ENCODE measurements at regions not wholly inside any gene's neighbourhood (a gene's known extent, or its start where the extent isn't known, plus 50 kb on each side); places are given as distances from the start of the nearest gene placed in this dataset.

DNA sequence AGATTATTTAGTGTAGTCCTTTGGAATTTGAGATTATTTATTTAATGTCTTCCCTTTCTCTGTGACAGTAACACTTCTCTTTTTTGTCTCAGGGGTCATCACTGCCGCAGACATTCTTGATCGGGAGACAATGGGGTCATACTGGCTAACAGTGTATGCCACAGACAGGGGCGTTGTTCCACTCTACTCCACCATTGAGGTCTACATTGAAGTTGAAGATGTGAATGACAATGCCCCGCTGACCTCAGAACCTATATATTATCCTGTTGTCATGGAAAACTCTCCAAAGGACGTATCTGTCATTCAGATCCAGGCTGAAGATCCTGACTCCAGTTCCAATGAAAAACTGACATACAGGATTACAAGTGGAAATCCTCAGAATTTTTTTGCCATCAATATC, 299.9 kb downstream of the FAT3 start:
- no peak for DNase-seq (ENCODE audit: extremely low read depth, low read depth)

DNA sequence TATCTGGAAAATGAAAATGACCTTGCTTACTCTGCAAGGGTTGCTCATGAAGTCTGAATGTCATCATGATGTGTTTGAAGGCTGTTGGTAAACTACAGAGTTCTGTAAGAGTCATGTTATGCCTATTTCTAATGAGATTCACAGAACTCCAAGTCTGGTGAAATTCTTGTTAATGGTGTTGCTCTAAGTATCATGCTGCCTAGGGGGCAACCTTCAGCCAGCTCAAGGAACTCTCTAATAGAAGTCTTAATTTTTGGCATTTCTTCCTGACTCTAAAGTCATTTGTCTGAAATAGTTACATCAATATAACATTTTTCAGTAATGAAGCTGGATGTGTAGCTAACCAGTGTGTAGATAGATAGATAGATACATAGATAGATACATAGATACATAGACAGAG, 302.8 kb downstream of the FAT3 start:
- no peak for DNase-seq (ENCODE audit: extremely low read depth, low read depth)

DNA sequence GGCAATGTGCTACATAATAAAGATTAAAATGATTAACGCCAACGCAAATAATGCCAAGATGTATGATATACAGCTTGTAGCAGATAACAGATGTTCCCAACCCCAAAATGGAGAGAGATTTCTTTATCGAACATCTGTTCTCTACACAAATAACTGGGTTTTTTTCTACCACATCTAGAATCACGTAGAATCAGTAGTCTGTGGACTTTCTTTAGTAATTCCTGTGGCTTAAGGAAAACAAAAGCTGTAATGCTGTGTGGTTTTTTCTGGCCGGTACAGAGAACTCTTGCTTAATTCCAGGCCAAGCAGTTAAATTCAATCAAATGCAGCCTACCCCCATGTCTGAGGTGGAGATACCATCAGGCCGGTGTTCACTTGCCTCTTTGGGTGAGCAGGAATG, 303.4 kb downstream of the FAT3 start:
- DNase-seq (ENCODE audit: extremely low read depth, low read depth) = no peak

DNA sequence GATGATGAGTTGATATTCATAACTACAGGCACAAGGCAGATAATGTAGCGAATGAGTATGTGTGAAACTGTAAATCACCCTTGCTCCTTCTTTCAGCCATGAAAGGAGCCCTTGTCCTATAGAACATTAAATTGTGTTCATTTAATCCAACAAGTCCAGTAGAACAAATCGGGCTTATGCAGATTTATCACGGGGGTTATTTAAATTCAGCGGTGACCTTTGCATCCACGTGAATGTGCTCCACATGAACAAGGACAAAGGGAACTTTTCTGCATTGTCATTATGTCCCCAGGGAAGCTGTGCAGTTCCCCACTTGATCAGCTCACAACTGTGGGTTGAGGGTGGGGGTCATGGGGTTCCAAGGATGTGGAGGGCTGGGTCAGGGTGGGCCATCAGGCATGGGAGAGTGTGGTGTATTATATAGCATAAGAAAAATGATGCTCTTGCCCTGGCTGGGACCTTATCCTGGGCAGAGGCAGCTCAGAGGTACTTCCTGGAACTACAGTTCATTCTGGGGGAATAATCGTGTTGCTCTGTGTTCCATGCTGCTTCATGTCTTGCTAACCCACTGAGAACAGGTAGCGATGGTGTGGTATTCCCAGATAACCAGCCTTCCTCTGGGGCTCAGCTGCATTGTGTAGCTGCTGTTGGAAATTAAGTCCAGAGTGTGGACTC, 306.6 kb downstream of the FAT3 start:
- DNase-seq (ENCODE audit: extremely low read depth, low read depth) = no peak

DNA sequence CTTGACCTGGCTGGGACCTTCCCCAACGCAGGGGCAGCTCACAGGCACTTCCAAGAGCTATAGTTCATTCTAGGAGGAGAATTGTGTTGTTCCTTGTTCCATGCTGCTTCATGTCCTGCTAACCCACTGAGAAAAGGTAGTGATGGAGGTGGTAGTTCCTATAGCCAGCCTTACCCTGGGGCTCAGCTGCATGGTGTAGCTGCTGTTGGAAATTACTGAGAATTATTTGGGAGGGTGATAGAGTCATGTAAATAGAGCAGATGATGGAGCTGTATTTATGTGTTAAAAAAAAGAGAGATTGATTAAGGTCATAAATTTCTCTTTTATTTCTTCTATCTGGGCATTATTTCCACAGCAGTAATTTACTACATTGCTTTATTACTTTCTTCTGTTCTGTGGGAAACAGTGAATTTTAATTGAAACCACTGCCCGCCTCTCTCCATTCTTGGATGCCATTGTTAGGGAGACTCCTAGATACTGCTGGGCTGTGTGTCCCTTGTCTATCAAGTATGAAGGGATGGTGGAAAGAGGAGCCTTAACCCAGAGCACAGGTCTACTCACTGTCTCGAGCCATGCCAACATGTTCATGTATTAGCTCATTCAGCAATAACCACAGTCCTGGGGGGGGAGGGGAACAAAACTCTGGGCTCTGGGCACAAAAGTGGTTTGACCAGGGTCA, 309.2 kb downstream of the FAT3 start:
- DNase-seq (ENCODE audit: extremely low read depth, low read depth) = no peak

DNA sequence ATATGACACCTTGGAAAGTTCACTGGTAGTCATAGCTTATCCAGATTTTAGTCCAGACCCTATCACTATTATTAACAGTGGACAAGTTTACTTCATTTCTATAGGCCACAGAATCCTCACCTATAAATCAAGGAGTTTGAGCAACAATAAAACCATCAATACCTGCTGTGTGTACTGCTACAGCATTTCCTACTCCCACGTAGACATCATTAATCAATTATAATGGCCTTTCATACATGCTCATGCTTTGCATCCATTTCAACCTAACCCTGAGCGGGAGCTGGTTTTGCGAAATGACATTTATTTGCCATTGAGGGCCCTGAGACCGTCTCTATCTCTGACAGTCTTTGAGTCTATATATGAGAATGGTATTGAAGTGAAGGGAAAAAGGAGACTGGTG, 312.3 kb downstream of the FAT3 start:
- DNase-seq (ENCODE audit: extremely low read depth, low read depth) = no peak

DNA sequence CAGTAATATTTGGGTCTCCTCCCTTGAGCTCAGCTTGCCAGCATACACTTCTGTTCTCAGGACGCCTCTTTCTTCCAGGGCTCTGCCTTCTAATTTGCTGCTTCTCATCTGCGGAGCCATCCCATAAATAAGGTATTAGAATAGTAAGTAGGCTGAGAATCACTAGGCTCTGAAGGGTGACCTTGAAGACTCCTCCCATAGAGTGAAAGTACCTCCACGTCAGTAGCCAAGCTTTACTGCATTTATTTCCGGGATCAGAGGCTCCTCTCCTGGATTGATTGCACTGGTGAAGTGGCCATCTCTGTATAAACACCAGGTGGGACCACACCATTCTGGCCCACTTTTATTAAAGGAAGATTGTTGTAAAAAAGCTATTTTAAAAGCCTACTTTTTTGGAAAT, 315.5 kb downstream of the FAT3 start:
- no peak for DNase-seq (ENCODE audit: extremely low read depth, low read depth)

DNA sequence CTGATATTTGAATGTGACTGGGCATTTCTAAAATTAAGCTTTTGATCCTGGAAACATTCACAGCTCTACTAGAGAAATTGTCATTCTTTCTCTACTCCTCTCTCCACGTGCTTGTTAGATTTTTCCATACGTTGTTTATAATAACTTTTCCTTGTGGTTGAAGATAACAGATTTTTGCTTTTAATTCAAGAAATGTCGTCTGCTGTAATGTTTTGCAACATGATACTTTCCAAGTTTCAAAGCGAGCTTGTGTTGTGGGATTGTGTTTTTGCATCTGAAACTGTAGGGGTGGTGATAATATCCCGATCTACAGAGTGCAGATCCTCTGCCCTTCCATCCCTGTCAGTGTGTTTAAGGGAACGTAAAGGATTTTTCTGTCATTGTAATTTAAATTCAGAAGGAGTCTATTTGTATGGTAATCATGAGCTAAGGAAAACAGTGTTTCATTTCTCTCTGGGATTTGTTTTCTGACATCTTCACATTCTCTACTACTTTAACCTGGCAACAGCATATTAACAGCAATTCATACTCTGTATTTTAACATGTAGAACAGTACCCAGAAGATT, 321.4 kb downstream of the FAT3 start:
- DNase-seq (ENCODE audit: extremely low read depth, low read depth) = no peak

DNA sequence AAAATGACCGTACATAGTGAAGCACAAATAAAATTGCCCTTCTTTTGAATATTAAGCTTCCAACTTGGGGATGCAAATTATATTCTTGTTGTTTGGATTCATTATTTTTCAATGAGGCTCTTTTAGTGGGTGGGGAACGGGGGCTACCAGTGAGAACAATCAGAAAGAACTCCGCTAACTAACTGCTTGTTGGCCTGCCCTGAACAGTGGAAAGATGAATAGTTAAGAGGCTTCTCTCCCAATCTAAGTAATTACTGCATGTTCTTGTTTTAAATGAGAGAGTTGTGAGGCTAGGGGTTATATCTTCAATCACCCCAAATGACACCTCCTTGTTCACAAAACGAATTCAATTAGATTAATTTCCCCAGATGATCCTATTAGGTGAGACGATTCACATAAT, 322.0 kb downstream of the FAT3 start:
- no peak for DNase-seq (ENCODE audit: extremely low read depth, low read depth)

DNA sequence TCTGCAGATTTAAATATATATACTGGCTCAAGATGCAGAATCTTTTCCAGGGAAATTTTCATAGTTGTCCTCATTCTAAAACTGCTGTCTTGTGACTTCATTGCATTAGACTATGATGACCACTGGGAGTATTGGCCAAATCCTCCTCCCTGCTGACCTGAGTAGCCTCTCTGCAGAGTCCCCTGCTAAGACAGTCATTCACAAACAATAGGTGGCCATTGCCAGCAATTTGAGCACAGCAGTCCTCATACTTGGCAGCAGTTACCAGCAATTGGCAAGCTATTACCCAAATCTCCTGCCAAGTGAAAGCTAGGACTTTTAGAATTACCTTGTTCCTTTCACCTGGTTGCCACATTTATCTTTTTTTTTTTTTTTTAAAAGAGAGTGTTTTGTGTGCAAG, 325.8 kb downstream of the FAT3 start:
- no peak for DNase-seq (ENCODE audit: extremely low read depth, low read depth)

DNA sequence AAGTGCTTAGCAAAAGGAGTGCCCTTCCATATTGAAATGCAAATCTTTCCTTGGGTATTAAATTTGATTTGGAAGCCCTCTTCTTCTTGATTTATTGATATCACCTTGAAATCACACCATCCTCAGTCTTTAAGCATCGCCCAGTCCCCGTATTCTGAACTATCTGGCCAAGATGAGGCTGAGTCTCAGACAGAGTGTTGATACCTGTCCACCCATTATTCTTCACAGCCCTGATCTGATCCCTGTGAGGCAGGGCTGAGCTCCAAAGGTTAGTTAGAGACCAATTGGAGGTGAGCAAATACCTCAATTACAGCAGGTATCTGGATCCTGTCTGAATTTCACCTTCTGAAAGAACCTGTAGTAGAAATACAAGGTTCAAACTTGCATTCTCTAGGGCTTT, 326.3 kb downstream of the FAT3 start:
- DNase-seq (ENCODE audit: extremely low read depth, low read depth) = no peak

DNA sequence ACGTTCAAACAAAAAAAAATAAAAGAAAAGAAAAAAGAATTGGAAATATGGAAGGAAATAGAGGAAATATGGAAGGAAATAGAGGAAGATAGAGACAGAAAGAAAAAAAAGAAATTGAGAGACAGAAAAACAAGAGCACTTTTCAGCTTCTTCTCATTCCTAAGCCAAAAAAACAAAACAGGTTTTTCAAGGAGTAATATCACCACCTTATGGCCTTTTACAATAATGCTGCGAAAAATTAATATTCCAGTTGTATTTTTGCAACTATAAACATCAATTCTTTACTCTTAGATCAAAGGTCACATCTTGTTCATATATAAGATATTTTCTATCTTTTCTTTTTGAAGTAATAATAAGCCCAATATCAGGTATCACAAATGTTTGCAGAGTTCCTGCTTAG, 328.3 kb downstream of the FAT3 start:
- no peak for DNase-seq (ENCODE audit: extremely low read depth, low read depth)

DNA sequence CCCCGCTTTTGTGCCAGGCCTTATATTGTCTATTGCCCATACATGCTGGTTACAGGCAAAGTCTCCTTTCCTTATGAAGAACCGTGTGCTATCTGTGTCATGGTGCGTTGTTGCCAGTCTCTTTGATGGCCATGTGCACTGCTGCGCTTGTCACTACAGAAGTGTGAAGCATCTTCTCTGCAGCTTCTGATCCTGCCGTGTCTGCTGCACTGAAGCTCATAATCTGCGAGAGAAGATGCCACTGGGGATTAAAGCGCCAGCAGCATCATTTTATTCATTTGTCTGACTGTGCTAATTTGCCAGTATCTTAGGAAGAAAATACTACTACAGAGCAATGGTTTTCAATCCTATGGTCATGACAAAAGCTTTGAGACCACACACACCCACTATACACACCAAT, 330.1 kb downstream of the FAT3 start:
- no peak for DNase-seq (ENCODE audit: extremely low read depth, low read depth)

DNA sequence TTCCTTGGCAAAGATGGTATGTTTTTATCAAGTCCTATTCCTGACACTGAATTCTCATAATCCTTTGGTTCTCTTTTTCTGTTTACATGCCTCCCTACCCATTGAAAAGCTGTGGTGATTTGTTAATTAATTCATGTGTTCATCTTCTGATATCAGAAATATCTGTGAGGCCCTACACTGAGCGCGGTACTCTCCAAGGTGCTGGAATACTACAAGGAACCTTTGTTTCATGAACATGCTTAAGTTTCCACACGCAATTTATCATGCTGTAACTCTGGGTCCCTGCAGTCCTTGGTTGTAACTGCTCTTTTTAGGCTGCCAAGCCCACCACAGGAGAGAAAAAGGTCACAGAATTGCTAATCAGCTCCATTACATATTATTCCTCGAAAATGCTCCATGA, 331.8 kb downstream of the FAT3 start:
- no peak for DNase-seq (ENCODE audit: extremely low read depth, low read depth)

DNA sequence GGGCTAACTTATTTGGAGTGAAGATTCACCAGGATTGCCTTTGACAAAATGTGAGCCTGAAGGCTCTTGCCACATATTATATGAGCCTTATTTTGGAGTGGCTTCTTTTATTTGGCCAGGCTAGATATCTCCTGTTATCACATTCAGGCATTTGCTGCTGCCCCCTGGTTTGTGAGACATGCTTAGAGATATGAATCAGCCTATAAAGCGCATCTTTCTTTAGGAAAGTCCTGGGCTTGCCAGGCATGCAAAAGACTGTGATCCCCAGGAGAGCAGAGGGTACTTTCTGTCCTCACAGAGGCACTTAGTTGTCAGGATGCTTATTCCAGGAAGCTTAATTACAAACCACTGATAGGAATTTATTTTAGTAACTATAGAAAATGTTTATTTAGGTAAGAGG, 333.3 kb downstream of the FAT3 start:
- no peak for DNase-seq (ENCODE audit: extremely low read depth, low read depth)

DNA sequence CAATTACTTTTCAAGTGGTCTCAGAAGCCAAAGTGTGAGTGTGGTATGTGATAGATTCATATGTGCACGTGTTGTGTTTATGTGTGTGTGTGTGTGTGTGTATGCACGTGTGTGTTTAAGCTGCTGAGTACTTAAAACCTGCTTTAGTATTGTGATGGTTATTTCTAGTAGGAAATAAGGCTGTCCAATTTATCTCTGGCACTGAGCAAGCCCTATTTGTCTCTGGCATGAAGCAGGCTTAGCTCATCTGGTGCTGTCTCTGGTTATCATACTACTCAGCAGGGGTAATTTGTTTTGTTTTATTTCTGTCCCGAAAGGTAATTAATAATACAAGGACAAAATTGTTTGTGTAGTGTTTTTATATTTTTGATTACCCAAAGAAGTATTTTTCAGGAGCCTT, 333.7 kb downstream of the FAT3 start:
- DNase-seq (ENCODE audit: extremely low read depth, low read depth) = no peak

DNA sequence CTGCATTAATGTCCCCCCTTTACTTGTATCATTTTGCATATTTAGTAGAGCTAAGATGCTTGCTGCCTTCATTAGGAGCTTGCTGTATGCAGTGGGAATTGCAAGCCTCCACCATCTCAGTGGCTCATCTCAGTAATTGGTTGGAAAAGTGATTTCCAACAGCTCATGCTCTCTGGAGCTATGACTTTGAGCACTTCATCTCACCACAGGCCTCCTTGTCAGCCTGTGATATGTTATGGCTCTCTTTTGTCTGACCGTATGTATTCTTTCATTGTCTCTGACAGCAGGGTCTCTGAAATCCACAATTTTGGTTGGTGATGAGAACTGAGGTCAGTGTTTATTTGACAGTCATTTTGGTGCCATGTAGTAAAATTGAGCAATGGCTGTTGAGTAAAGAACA, 345.1 kb downstream of the FAT3 start:
- DNase-seq (ENCODE audit: extremely low read depth, low read depth) = no peak

DNA sequence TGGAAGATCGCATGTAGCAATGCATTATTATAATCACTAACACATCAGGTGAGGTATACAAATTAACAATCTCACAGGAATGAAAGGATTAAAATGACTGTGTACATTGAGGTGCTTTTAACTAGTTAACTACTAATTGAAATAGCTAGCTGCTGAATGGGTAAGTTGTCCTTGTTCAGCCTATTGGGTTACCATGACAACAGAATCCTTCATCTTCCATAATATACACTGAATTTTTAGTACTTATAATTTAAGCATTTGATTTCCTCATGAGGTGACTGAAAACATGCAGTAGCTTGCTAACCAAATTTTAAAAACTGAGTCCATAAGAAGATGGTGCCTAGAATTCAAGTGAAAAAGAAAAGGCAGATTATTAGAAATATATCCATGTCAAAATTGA, 347.9 kb downstream of the FAT3 start:
- DNase-seq (ENCODE audit: extremely low read depth, low read depth) = no peak

DNA sequence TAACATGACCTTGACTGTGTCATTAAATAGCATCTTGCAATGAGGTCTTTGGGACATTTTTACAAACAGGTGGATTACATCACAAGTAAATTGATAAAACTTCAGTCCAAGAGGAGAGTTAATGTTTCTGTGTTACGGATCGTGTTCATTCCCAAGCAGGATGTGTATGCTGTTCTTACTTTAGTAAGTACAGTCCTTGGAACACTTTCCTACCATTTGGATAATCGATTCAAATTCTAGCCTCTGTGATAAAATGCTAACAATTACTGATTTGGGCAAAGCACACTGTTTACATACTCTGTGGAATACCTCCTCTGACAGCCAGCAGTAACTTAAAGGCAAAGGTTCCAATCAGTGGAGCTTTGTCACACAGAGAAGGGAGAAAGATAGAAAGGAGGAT, 351.7 kb downstream of the FAT3 start:
- no peak for DNase-seq (ENCODE audit: extremely low read depth, low read depth)

DNA sequence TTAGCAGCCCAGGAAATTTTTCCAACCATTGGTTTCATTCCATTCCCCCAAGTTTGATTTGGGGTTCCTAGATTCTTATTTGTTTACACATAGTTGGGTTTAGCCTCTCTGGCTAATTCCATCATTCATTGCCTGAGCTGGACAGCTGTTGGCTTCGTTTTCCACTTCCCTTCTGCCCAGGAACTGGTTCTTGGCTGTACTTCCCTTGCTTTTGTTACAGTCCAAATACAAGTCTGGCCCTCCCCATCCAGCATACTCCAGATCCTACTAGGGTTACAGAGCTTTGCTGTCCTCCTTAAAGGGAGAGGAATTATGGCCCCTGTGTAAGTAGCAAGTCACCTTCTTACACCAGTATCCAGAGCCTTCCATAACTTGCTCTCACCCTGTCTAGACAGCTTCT, 356.3 kb downstream of the FAT3 start:
- DNase-seq (ENCODE audit: extremely low read depth, low read depth) = no peak

DNA sequence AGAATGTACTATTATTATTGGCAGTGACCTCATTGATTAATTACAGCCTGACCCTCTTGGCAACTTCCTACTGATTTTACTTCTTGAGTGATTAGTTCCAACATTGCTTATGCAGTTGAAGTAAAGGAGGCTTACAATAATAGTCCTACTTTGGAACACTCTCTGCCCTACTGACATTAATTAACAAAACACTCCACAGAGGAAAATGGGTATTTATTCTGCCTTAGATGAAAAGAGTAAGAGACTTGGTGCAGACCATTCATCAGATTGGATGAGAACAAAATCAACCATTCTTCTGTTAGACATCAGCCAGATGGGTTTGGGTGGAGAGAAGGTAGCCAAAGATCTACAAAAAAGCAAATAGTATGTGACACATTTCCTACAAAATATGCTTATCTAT, 363.8 kb downstream of the FAT3 start:
- no peak for DNase-seq (ENCODE audit: extremely low read depth, low read depth)

DNA sequence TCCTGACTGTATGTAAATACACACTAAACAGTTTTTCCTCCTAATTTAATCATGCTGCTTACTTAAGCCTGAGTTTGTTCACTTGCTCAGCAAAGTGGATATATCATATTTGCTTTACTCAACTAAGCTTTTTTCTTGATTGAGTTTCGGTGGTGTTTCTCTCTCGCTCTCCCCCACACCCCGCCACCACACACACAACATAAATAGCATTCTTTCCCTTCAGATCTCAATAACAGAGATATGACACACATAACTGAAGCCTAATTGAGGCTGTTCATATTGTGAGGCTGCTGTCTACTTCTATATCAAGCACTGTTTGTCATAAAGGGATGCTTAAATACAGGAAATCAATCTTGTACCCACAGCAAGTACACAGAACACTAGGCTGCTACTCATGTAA, 364.9 kb downstream of the FAT3 start:
- no peak for DNase-seq (ENCODE audit: extremely low read depth, low read depth)

DNA sequence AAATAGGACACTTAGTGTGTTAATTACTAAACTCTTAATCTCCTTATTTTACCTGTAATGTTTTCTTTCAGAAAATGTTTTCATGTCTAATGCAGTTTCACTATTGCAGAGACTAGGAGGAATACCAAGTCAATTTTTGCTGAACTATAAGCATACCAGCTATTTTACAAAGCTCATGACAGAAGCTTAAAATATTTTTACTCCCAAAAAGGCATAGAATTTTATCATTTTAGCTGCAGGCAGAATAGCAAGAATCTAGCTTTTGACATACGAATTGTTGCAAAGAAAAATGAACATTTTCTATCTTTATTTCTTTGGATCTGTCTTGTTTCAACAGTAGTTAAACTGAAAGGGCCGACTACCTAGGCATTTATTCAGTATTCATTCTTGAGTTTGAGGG, 366.9 kb downstream of the FAT3 start:
- DNase-seq (ENCODE audit: extremely low read depth, low read depth) = no peak

All from NCI-H460 (cell line).